NCI-H128 (cell line): ENCODE measurements at regions not wholly inside any gene's neighbourhood (a gene's known extent, or its start where the extent isn't known, plus 50 kb on each side); places are given as distances from the start of the nearest gene placed in this dataset.
"Not testable (repeated sequence)": the region's sequence is repeated elsewhere in the genome, so short reads cannot be mapped to it uniquely, and the experiment has no call there.

Experiments used
- DNase-seq: peaks from one replicate; lab custom pipeline; 2025; ENCODE audit not compliant: unreplicated experiment; lab: John Stamatoyannopoulos, UW

GRCh38 chr1:38671221-38671620 is 188.4 kb downstream of the RRAGC start:
- no peak for DNase-seq

DNA sequence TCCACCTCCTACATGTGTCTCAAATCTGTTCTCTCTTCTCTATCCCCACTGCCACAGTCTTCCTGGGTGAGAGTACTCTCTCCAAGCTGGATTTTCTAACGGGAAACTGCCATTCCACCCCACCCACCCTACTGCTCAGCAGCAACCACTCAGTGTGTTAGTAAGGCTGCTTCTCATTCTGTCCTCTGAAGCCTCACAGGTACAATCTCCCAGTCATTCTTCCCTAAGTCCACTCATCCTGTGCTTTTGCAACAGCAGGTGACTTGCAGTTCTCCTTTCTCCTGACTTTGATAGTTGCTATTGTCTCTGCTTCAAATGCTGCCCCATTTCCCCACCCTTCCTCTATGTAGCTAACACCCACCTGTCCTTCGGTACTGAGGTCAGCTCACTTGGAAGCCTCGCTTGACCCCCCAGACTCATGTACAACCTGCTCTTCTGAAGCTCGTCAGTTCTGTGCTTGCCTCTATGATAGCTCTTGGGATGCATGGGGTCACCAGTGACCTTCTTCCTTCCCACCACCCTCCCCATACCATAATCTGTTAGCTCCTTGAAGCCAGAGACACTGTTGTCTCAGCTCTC is 188.9 kb downstream of the RRAGC start:
- no peak for DNase-seq

DNA sequence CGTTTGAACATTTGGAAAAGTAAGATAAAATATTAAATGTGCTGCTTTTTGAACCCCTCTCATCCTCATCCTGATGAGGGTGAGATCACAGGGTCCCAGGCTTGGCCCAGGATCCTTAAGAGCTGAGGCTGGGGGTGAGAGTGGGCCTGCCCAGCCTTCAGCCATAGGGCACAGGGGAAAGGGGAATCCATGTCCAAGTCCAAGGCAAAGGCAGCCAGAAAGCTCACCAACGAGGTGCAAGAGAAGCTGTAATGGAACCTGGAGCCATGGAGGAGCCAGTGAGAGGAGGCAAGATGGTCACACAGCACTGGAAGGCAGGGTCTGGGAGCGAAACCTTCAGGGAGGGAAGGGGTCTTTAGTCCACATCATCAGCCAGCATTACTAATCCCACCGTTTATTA is 191.9 kb downstream of the RRAGC start:
- DNase-seq = no peak

- DNase-seq = no peak
Observed at GRCh38 chr1:38662126-38662525, 197.4 kb downstream of the RRAGC start.

DNA sequence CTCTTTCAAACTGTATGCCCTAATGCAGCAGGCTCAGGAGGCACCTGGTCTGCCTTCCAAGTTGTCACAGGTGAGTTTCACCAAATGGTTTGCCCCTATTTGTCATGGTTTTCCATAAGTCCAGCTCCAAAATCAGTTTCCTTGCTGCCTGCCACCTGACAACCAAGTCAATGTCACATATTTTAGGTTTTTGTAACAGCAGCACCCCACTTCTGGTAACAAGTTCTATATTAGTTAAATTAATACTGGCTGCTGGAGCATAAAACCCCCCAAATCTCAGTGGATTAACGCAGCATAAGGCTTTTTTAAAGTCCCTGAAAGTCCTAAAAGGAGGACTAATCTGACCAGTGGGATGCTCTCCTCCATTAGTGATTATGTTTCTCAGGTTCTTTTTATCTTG is 200.7 kb downstream of the RRAGC start:
- no peak for DNase-seq

DNA sequence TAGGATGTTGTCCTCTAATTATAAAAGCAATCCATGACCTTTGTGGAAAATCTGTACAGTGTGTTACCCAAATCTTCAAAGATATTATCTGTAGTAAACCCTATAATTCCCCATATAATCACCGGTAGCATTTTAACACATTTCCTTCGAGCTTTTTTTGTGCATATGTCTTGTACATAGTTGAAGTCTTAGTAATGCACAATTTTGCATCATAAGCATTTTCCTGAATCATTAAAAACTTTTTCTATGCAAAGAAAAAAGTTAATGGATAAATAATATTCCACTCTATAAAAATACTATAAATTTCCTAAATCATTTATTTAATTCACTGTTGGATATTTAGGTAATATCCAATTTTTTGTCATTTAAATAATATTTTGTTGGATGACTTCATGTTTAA is 201.7 kb downstream of the RRAGC start:
- DNase-seq = no peak

- no peak for DNase-seq
Observed at GRCh38 chr1:38657207-38657840, 202.2 kb downstream of the RRAGC start.

- no peak for DNase-seq
Observed at GRCh38 chr1:38656726-38657125, 202.8 kb downstream of the RRAGC start.

GRCh38 chr1:38652217-38652616 is 207.4 kb downstream of the RRAGC start:
- DNase-seq = no peak

DNA sequence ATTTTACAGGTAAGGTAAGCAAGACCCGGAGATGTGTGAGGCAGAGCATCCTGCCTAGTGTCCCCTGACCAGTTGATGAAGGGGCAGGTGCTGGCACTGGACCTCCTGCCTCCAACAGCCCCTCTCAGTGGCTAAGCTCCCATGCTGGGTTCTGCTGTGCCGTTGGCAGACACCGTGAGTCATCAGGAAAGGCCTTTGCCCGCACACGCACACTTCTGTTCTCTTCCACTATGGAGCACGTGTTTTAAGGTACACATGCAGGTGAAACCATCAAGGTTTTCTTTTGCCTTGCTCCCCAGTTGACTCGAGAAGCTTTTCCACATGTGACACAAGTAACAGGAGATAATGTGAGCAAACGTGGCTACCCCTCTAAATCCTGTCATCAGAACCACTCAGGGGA is 207.9 kb downstream of the RRAGC start:
- DNase-seq = no peak

GRCh38 chr1:38648417-38648816 is 211.2 kb downstream of the RRAGC start:
- no peak for DNase-seq

DNA sequence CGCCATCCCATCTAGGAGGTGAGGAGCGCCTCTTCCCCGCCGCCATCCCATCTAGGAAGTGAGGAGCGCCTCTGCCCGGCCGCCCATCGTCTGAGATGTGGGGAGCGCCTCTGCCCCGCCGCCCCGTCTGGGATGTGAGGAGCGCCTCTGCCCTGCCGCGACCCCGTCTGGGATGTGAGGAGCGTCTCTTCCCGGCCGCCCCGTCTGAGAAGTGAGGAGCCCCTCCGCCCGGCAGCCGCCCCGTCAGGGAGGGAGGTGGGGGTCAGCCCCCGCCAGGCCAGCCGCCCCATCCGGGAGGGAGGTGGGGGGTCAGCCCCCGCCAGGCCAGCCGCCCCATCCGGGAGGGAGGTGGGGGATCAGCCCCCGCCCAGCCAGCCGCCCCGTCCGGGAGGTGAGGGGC is 212.2 kb downstream of the RRAGC start:
- not testable (repeated sequence) for DNase-seq

GRCh38 chr1:38644092-38644491 is 215.5 kb downstream of the RRAGC start:
- DNase-seq = no peak

DNA sequence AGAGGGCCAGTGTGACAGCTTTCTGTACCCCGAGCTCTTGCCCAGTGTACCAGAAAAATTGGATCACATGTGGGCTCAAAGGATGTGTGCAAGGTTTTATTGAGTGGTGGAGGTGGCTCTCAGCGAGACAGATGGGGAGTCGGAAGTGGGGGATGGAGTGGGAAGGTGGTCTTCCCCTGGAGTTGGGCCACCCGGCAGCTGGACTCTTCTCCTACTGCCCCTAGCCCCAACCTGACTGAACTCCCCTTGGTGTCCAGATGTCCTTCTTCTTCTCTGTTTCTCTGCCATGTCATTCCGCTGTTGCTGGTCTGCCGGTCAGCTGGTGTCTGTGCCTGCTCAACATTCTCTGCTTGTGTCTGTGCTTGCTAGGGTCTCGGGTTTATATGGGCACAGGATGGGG is 217.9 kb downstream of the RRAGC start:
- no peak for DNase-seq

DNA sequence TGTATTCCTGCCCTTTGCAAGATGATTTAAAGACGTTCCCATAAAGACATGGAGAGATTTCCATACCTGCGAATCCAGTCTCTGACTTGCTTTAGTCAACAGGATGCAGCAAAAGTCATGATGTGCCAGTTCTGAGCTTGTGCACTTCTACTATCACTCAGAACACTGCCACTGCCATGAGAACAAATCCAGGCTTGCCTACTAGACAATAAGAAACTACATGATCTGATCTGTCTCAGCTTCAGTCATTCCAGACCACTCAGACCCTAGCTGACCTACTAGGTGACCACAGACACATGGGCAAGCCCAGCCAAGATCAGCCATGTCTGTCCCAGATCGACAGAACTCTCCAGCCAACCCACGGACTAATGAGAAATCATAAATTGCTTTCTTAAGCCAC is 219.2 kb downstream of the RRAGC start:
- no peak for DNase-seq

GRCh38 chr1:38628241-38628640 is 231.3 kb downstream of the RRAGC start:
- no peak for DNase-seq

DNA sequence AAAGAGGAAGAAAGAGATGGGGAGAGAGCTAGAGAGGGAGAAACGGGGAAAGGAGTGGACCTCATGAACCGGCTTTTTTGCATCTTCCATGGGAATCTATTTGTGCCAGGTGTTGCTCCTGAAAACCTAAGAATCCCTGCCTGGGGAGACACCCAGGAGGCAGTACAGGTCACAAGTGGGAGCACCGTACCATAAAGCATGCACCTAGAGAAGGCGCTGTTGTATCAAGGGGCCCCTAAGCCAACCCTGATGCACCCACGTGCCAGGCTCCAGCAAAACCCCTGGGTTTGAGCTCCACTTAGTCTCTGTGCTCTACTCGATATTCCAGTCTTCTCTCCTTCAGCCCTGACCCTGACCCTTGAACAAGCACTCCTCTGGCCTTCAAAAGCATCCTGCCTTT is 233.6 kb downstream of the RRAGC start:
- no peak for DNase-seq

DNA sequence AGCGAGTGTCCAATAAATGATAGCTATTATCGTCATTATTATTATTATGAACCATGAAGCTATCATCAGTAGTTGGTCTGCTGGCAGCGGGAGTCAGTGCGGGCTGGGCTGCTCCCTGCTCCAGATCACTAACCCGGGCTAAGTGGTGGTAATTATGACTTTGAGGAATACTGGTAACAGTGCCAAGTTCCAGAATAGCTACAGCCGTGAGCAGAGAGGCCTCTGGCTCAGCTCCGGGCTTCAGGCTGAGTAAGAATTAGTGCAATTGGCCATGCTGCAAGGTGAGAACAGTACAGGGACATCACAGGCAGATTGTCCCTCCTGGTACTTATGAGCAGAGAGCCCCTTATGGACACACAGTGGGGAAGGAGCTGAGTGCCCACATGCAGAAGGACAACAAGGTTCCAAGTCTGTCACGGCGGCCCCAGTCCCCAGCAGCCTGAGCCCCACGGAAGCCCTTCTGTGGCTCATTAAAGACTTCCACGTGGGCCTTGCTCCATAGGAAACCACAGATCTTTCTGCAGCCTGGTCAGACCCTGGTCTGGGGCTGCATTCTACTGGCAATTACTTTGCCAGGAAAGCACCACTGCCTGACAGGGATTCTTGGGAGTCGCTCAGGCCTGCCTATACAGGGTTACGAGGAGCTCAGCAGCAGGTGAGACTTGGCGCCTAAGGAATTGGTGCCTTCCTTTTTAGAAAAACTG is 235.1 kb downstream of the RRAGC start:
- no peak for DNase-seq

DNA sequence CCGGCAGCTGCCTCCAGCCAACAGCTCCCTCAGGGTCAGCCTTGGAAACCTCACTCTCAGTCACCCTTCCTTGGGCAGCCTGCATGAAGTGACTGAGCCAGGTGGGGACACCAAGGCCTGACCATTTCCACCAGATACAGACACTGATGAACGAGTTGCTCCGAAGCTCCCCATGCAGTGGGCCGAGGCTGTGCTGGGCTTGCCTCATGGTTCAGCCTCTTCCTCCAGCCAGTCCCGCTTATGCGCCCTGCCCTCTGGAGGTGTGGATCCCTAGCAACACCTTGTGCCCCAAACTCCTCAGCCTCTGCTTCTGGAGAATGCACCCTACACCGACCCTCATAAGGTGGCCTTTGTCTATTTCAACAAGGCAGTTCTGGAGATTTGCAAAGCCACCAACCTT is 236.0 kb downstream of the RRAGC start:
- DNase-seq = no peak

GRCh38 chr1:38622197-38622596 is 237.4 kb downstream of the RRAGC start:
- DNase-seq = no peak

- DNase-seq = no peak
Observed at GRCh38 chr1:38616846-38617245, 242.7 kb downstream of the RRAGC start.

DNA sequence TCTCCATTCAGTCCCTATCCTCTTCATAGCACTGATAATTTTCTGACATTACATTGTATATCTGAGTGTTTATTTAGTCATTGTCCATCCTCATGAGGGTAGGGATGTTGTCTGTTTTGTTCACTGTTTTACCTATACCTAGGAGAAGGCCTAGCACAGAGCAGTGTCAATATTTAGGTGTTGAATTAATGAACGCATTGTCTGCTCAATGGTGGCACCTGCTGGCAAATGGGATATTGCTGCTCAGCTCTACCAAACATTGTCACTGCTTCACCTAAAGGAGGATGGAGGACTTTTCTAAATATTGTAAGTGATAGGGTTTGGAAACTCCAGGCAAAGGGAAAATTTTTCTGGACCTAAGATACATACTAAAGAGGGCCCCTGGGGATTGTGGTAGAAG is 243.9 kb downstream of the RRAGC start:
- no peak for DNase-seq

GRCh38 chr1:38614861-38615260 is 244.7 kb downstream of the RRAGC start:
- DNase-seq = no peak
